NB4 (cell line): ENCODE measurements at regions not wholly inside any gene's neighbourhood (a gene's known extent, or its start where the extent isn't known, plus 50 kb on each side); places are given as distances from the start of the nearest gene placed in this dataset.

Source experiments
- DNase-seq: peaks from one replicate; pipeline ENCODE4 v3.0.0; 2010; ENCODE audit warnings: low read depth
- H3K4me3 ChIP-seq: one replicate; pipeline ENCODE4 v1.5.1; 2011; ENCODE audit warnings: mild to moderate bottlenecking, low read depth, low read length, moderate library complexity
- CTCF ChIP-seq: IDR thresholded peaks from one replicate; pipeline ENCODE4 v1.5.1; 2012; ENCODE audit warnings: low read depth, low read length
- MYC ChIP-seq: IDR thresholded peaks from 2 replicates; pipeline ENCODE4 v1.6.1; 2011; ENCODE audit warnings: low read depth, low read length
- POLR2A ChIP-seq: IDR thresholded peaks from 2 replicates; pipeline ENCODE4 v1.6.1; 2011; ENCODE audit warnings: mild to moderate bottlenecking; ENCODE audit not compliant: insufficient read length; ENCODE audit errors: extremely low read depth
- TF ChIP-seq, protein P1 (sequence below): IDR thresholded peaks from 2 replicates; pipeline ENCODE4 v1.6.1; 2011; ENCODE audit warnings: low read depth, low read length

DNA sequence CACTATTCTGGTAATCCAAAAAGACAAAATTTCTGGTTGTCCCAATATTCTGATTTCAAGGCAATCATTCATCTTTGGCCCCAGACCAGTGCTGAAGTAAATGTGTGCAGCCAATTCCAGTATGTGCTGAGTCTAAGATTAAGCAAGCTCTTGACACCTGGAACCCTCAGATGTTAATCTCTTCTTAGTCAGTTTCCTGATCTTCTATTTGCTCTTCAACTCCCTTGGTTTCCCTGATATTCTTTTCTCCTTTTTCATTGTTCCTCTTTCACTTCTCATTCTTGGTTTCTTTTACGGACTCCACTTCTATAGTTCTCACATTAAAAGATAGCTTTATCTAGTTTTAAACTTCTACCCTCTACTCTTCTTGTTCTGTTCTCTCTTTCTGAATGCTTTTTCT is 445.7 kb upstream of the FANCL start:
- H3K4me3 ChIP-seq = no peak overlapping the region
- TF ChIP-seq MYC (no peak), POLR2A (no peak), CTCF (no peak)
- TF ChIP-seq, protein P1, sequence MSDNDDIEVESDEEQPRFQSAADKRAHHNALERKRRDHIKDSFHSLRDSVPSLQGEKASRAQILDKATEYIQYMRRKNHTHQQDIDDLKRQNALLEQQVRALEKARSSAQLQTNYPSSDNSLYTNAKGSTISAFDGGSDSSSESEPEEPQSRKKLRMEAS = no peak
- no peak for DNase-seq

GRCh38 chr2:58680755-58681310 is 439.7 kb upstream of the FANCL start:
- TF ChIP-seq MYC = no peak
- no peak for TF ChIP-seq CTCF
- no peak for TF ChIP-seq POLR2A
- TF ChIP-seq, protein P1 = no peak
- no peak overlapping the region for H3K4me3 ChIP-seq
- no peak for DNase-seq

DNA sequence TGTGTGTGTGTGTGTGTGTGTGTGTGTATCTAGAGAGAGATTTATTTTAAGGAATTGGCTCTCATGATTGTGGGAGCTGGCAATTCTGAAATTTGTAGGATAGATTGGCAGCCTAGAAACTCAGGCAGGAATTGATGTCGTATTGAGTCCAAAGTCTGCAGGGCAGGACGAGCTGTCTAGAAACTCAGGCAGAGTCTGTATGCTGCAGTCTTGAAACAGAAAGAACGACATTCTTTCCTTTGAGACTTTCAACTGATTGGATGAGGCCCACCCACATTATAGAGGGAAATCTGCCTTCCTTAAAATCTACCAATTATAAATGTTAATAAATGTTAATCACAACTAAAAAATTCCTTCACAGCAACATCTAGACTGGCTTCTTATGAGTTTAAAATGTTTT is 436.6 kb upstream of the FANCL start:
- no peak for DNase-seq
- H3K4me3 ChIP-seq = no peak overlapping the region
- no peak for TF ChIP-seq POLR2A
- TF ChIP-seq MYC = no peak
- TF ChIP-seq CTCF = no peak
- TF ChIP-seq, protein P1 = no peak

DNA sequence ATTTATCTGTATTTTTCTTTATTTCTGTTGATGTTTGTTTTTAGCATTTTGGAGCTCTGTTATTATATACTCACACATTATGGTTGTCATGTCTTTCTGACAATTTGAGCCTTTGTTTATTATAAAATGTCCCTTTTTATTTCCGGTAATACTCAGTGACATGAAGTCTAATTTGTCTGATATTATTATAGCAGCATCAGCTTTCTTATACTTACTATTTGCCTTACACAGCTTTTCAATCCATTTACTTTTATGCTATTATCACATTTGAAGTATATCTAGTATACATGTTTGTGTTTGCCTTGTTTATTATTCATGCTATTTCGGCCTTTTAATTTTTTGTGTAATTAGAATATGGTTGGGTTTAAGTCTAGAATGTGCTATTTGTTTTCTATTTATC is 430.6 kb upstream of the FANCL start:
- DNase-seq = no peak
- H3K4me3 ChIP-seq = no peak overlapping the region
- TF ChIP-seq, protein P1 = no peak
- TF ChIP-seq MYC = no peak
- no peak for TF ChIP-seq POLR2A
- no peak for TF ChIP-seq CTCF

DNA sequence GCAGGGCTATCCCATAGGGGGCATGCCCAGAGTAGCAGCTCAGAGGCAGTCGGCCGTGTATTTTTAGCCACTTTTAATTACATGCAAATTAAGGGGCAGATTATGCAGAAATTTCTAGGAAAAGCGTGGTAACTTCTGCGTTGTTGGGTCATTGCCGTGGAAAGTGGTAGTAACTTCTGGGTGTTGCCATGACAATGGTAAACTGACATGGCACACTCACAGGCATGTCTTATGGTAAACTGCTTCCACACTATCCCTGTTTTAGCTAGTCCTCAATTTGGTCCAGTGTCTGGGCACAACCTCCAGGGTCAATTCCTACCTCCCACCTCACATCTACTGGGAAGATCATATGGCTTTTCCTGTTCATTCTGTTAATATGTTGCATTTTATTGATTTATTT is 428.9 kb upstream of the FANCL start:
- TF ChIP-seq POLR2A (no peak), CTCF (no peak), MYC (no peak)
- TF ChIP-seq, protein P1 = no peak
- no peak for DNase-seq
- no peak overlapping the region for H3K4me3 ChIP-seq

- no peak for TF ChIP-seq CTCF
- TF ChIP-seq, protein P1 = no peak
- no peak overlapping the region for H3K4me3 ChIP-seq
- DNase-seq = no peak
Measured at GRCh38 chr2:58667137-58667774, 426.1 kb upstream of the FANCL start.
